A172 (cell line): ENCODE measurements at regions not wholly inside any gene's neighbourhood (a gene's known extent, or its start where the extent isn't known, plus 50 kb on each side); places are given as distances from the start of the nearest gene placed in this dataset.

ENCODE experiments used
- DNase-seq: peaks from one replicate; pipeline ENCODE4 v3.0.0-alpha.2; 2015; ENCODE audit warnings: low spot score

GRCh38 chr4:36716874-36717273, 435.5 kb downstream of the DTHD1 start:
- peak; percentile 31 for DNase-seq

- no peak for DNase-seq
Measured at GRCh38 chr4:36719425-36719824, 438.0 kb downstream of the DTHD1 start.

DNA sequence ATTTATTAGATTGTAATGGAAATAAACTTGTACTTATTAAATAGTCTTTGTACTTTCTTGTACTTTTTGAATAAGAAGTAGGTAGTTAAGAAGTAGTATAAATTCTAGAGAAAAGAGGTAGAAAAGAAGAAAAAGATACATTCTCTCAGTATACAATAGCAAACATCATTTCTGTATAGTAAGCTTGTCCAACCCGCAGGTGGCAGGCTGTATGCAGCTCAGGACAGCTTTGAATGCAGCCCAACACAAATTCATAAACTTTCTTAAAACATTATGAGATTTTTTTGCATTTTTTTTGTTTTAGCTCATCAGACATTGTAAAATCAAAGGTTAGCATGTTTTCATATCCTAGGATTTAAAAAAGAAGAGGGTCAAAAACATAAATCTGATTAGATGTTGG, 441.6 kb downstream of the DTHD1 start:
- DNase-seq, result no peak

- DNase-seq, result no peak
Measured at GRCh38 chr4:36734334-36734733, 452.9 kb downstream of the DTHD1 start.

GRCh38 chr4:36737691-36738090, 456.3 kb downstream of the DTHD1 start:
- no peak for DNase-seq

- peak; percentile 22 for DNase-seq
Measured at GRCh38 chr4:36740796-36741310, 459.4 kb downstream of the DTHD1 start.

GRCh38 chr4:36747277-36748129, 466.1 kb downstream of the DTHD1 start:
- no peak for DNase-seq

GRCh38 chr4:36753048-36753447, 471.6 kb downstream of the DTHD1 start:
- no peak for DNase-seq

- peak; percentile 22 for DNase-seq
Measured at GRCh38 chr4:36757580-36758311, 476.3 kb downstream of the DTHD1 start.

DNA sequence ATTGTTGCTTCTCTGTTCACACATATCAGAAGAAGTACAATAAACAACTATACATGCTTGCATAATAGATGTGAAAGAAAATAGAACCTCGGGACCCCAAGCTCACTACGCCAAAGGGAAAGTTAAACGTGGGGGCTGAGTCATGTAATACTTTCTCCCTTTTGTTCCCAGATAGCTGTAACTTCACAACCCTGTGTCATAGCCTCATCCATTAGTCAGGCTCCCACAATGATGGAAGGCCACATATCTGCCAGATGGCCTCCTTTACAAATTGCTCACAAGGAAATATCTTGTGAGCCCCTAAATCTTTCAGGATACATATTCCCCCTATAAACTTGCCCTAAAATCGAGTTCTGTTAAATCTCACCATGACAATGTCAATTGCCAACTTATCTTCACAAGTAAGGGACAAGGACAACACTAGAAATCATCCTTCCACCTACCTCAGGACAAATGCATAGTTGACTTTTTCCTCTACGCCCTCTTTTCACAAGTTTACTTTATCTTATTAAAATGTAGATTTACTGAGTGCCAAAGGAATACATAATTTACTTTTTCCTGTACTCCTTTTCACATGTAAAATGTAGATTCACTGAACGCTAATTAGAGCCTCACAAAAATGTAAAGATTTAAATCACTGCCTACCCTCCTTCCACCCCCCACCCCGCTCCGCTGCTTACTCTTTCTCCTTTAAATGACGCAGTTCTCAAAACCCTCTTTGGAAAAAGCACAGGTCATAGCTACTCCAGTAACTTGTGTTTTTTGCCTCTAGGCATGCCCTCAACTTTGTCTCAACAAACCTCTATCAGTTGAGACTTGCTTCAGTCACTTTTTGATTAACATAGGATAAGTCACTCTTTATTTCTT, 477.1 kb downstream of the DTHD1 start:
- peak; percentile 9 for DNase-seq

DNA sequence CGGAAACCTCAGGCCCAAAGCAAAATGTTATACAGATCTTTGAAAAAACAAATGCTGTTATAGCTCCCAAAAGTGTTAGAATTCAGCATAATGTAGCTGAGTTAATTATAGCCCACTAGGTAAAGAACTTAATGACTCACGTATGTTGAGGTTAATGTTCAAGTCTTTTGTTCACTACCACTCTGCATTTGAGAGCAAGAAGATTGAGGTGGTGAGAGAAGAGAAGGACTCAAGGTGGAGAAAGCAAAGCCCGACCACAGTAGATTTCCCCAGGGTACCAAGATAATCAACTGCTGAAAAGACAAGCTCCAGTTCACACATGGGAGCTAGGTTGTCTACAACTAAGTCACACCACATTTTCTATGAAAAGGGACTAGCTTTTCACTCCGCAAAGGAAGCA, 480.2 kb downstream of the DTHD1 start:
- no peak for DNase-seq

DNA sequence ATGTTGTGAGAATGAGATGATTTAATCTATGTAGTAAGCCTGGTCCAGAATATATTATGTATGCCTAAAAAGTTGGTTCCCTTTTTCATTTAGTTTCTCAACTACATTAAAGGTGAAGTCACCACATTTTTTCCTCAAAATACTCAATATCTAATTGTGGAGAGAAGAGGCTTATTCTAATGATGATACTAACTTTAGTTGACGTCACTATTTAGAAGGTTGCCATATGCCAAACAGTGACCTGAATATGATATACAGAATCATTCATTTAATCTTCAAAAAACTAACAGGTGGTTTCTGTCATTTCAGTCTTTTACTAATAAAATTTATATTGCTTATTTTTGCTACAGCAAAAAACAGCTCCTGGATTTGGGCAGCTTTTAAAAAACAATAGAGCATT, 480.7 kb upstream of the NWD2 start:
- no peak for DNase-seq

DNA sequence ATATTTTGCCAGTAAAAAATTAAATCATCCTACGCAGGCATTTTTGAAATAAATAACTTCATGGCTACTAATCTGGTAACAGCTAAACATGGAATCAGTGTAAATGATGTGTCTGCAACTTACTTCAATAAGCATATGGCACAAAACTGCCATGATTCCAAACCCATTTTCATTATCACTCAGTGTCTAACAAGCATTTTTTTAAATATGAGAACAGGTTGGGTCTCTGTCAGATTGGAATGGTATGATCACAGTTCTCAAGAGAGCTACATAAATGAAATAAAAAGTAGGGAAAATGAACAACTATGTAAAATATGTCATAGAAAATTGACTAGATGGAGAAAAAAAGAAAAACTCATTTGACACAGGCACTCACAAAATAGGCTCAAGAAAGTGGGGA, 476.9 kb upstream of the NWD2 start:
- DNase-seq, result no peak

DNA sequence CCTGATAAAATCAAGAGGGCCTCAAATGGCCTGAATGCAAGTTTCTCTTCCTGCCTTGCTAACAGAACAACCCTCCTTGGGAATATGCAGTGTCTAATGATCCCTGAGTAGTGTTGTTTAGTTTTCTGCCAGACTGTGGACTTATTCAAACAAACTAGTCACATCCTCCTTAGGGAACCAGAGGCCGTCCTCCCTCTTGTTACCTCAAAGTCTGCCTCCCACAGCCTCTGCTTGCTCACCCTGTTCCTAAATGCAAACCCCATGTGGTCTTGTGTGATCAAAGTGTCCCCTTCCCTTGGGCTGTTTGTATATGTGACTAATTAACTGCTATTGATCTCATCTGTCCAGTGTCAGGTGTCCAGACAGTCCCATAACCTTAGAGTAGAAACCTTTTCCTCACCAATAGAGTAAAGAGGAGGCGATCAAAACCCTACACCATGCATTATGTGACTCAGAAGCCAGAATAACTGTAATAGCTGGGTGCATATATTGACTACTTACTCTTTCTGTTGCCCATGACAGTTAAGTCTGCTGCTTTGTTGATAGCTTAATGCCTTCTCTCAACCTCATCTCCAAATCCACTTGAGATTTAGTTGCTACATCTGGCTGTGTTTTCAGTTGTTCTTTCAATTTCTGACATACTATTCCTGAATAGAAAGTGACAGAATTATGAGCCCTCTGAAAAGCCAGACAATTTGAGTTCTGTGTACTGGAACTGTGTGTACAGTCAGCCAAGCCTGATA, 473.0 kb upstream of the NWD2 start:
- no peak for DNase-seq

DNA sequence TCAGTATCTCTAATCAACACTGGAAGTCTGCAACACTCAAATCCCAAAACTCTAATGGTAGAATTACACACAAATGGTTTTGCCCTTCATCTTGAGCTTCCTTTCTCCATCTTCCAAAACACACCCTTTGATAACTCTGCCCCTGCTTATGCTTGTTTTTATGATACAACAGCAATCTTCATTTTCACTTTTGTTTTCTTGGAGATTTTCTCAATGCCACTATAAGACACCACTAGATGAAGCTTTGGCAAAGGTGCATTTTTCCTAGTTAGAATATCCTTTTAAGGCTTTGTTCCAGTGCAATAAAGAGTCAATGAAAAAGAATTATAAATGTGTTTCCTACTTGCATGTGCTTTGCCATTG, 472.4 kb upstream of the NWD2 start:
- DNase-seq, result no peak

- DNase-seq, result no peak
Measured at GRCh38 chr4:36773467-36773866, 471.1 kb upstream of the NWD2 start.

DNA sequence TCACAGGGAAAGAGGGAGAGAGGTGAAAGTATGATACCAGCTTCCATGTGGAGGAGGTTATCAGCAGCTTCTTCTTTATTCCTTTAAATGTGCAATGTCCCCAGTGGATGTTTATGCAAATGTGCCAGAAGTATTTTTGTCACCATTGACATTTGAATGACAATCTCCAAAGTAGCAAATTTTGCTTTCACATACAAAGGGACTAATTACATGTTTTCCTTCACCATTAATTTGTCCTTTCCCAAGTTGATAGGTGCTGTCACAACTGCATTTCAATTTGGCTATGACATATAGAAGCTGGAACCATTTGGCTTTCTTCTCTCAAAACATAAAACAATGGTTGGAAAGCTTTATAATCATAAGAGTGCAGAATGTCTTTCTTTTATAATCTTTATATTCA, 469.0 kb upstream of the NWD2 start:
- DNase-seq, result no peak

DNA sequence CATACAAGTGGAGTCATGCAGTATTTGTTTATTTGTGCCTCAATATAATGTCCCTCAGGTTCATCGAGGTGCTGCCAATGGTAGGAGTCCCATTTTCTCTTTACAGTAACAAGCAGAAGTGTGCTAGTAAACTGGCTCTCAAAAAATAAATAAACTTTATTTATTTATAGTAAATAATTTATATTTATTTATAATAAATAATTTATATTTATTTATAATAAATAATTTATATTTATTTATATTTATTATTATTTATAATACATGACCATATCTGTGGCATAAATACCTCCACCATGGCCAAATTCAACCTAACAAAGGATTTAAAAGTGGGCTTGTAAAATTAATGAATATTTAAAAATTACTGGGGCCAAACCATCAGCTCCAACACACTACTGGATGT, 464.9 kb upstream of the NWD2 start:
- no peak for DNase-seq

DNA sequence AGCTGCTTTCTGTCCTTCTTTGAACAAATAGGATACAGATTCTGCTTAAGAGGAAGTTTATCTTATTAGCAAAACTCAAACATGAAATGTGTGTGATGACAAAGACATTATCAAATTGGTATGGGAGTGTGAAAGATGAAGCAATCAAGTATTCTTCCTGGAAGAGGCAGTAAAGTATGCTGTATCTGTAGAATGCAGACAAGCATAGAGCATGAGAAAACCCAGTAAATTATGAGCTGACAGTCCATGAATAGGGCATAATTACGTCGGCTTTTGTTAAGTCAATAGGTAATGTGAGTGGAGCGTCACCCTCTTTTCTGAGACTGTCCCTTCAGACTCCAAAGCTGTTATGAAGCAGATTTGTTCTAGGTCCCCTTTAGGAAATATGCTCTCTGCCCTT, 458.6 kb upstream of the NWD2 start:
- no peak for DNase-seq

- no peak for DNase-seq
Measured at GRCh38 chr4:36786519-36786918, 458.0 kb upstream of the NWD2 start.

DNA sequence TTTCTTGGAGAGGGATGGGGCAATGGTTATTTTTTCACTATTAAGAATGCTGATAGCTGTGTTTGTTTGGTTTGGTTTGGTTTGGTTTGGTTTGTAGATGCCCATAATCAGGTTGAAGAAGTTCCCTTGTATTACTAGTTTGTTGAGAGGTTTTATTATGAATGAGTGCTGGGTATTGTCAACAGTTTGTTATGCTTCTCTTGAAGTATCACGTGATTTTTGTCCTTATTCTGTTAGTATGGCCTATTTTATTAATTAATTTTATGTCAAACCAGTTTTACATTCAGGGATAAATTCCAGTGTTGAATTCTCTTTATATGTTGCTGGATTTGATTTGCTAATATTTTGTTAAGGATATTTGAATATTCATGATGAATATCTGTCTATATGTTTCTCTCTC, 449.8 kb upstream of the NWD2 start:
- DNase-seq, result no peak
